ENCODE measurements at regions not wholly inside any gene's neighbourhood (a gene's known extent, or its start where the extent isn't known, plus 50 kb on each side); places are given as distances from the start of the nearest gene placed in this dataset.

GRCh38 chr5:87099968-87100367 lies 167.7 kb upstream of the RASA1 start:
- dilution Hi-C loops (cut with MboI; ENCODE audit: extremely low pct_ligation_motif_present, low sequenced_read_pairs): no loop called here
- Histone ChIP-seq H3K9me3 (ENCODE audit: control insufficient read depth, low read depth, low read length) (no peaks in the 10 kb centered on the region), H3K9me1 (ENCODE audit: control insufficient read depth, extremely low read depth, insufficient read depth, low read length) (no peaks in the 10 kb centered on the region), H3K79me2 (ENCODE audit: control insufficient read depth, insufficient read depth, low read length) (no peaks in the 10 kb centered on the region), H3K4me1 (ENCODE audit: control insufficient read depth, extremely low read depth, insufficient read depth, low read length) (peaks cover 13% of the 10 kb centered on the region), H3K27ac (ENCODE audit: control insufficient read depth, insufficient read depth, low read length) (peak overlapping the region; percentile 41), H3K4me2 (ENCODE audit: control insufficient read depth, extremely low read depth, insufficient read depth, low read depth, low read length) (no peak overlapping the region), H2AFZ (ENCODE audit: control insufficient read depth, low read length) (no peak overlapping the region), H3K36me3 (ENCODE audit: control insufficient read depth in 2 of 2, extremely low read depth in 1 of 2, insufficient read depth in 2 of 2, low read length in 2 of 2) (no peaks in the 10 kb centered on the region), H3K9ac (ENCODE audit: control insufficient read depth, extremely low read depth, insufficient read depth, low read length) (no peak overlapping the region), H3K4me3 (ENCODE audit: control insufficient read depth in 2 of 3, extremely low read depth in 1 of 3, insufficient read depth in 2 of 3, low read depth in 1 of 3, low read length in 3 of 3) (no peak overlapping the region), H3K27me3 (ENCODE audit: control insufficient read depth, extremely low read depth, insufficient read depth, low read length) (no peaks in the 10 kb centered on the region), H4K20me1 (ENCODE audit: control insufficient read depth, extremely low read depth, insufficient read depth, low read length) (no peaks in the 10 kb centered on the region)
- FAIRE-seq (no peak), DNase-seq (ENCODE audit: low read depth, low spot score) (no peak)
- TF ChIP-seq CTCF (optimal IDR thresholded peaks at IDR 0.05 in 1 of 3, IDR thresholded peaks at IDR 0.05 in 1 of 3, conservative IDR thresholded peaks at IDR 0.05 in 1 of 3; ENCODE audit: extremely low read depth in 1 of 3, insufficient read depth in 2 of 3, low read length in 3 of 3) (no peak), EZH2 (IDR thresholded peaks at IDR 0.05; ENCODE audit: low read length) (no peak)

GRCh38 chr5:87101321-87101720 lies 166.4 kb upstream of the RASA1 start:
- H3K4me3 ChIP-seq (ENCODE audit: control insufficient read depth in 2 of 3, extremely low read depth in 1 of 3, insufficient read depth in 2 of 3, low read depth in 1 of 3, low read length in 3 of 3): no peak overlapping the region
- H3K79me2 ChIP-seq (ENCODE audit: control insufficient read depth, insufficient read depth, low read length): no peaks in the 10 kb centered on the region
- FAIRE-seq: peak; percentile 43
- TF ChIP-seq CTCF (optimal IDR thresholded peaks at IDR 0.05 in 1 of 3, IDR thresholded peaks at IDR 0.05 in 1 of 3, conservative IDR thresholded peaks at IDR 0.05 in 1 of 3; ENCODE audit: extremely low read depth in 1 of 3, insufficient read depth in 2 of 3, low read length in 3 of 3): no peak
- no peak for TF ChIP-seq EZH2 (IDR thresholded peaks at IDR 0.05; ENCODE audit: low read length)
- no peaks in the 10 kb centered on the region for H3K9me1 ChIP-seq (ENCODE audit: control insufficient read depth, extremely low read depth, insufficient read depth, low read length)
- no peak for DNase-seq (ENCODE audit: low read depth, low spot score)
- no peaks in the 10 kb centered on the region for H4K20me1 ChIP-seq (ENCODE audit: control insufficient read depth, extremely low read depth, insufficient read depth, low read length)
- H3K4me1 ChIP-seq (ENCODE audit: control insufficient read depth, extremely low read depth, insufficient read depth, low read length): peaks cover 13% of the 10 kb centered on the region
- H3K4me2 ChIP-seq (ENCODE audit: control insufficient read depth, extremely low read depth, insufficient read depth, low read depth, low read length): no peak overlapping the region
- dilution Hi-C loops (cut with MboI; ENCODE audit: extremely low pct_ligation_motif_present, low sequenced_read_pairs): no loop called here
- H3K9ac ChIP-seq (ENCODE audit: control insufficient read depth, extremely low read depth, insufficient read depth, low read length): no peak overlapping the region
- no peaks in the 10 kb centered on the region for H3K9me3 ChIP-seq (ENCODE audit: control insufficient read depth, low read depth, low read length)
- no peak overlapping the region for H2AFZ ChIP-seq (ENCODE audit: control insufficient read depth, low read length)
- no peaks in the 10 kb centered on the region for H3K27me3 ChIP-seq (ENCODE audit: control insufficient read depth, extremely low read depth, insufficient read depth, low read length)
- no peak overlapping the region for H3K27ac ChIP-seq (ENCODE audit: control insufficient read depth, insufficient read depth, low read length)
- no peaks in the 10 kb centered on the region for H3K36me3 ChIP-seq (ENCODE audit: control insufficient read depth in 2 of 2, extremely low read depth in 1 of 2, insufficient read depth in 2 of 2, low read length in 2 of 2)
